IMR-90 (cell line): ENCODE measurements at regions not wholly inside any gene's neighbourhood (a gene's known extent, or its start where the extent isn't known, plus 50 kb on each side); places are given as distances from the start of the nearest gene placed in this dataset.

ENCODE experiments used
- ATAC-seq: fragments of 200-7000 bp; cut with Tn5 transposase; 2 replicates; pipeline ENCODE4 v1.9.1; 2020; ENCODE audit warnings: low read depth, mild to moderate bottlenecking, moderate library complexity
- BruUV-seq: library from RNA; stranded (reverse); fragments of 400-500 nt; replicated peaks from 2 replicates; lab custom pipeline; 2021; lab: Mats Ljungman, UMichigan
- CTCF ChIA-PET: fragments of 300-600 bp; formaldehyde crosslinking; extraction: SDS; loops from one replicate; lab custom pipeline; 2021; ENCODE audit warnings: antibody characterized with exemption; lab: Yijun Ruan, JAX
- POLR2A ChIA-PET: fragments of 300-600 bp; sonication (Branson Sonifier 250); formaldehyde crosslinking; loops from one replicate; lab custom pipeline; 2022; ENCODE audit warnings: antibody characterized with exemption; ENCODE audit not compliant: unreplicated experiment; lab: Charles Lee
- DNase-seq: peaks from one replicate; pipeline ENCODE4 v3.0.0; 2013
- H2AFZ ChIP-seq: replicated peaks from 2 replicates; pipeline ENCODE3; 2013; ENCODE audit warnings: low read length, mild to moderate bottlenecking; ENCODE audit not compliant: poor library complexity
- H2AK5ac ChIP-seq: 2 replicates; pipeline ENCODE4 v1.6.1; 2013; ENCODE audit warnings: low read depth, low read length, inconsistent platforms
- H2AK9ac ChIP-seq: replicated peaks from 2 replicates; pipeline ENCODE3; 2013; ENCODE audit warnings: mild to moderate bottlenecking, low read depth, low read length, moderate library complexity; ENCODE audit not compliant: poor library complexity
- H2BK120ac ChIP-seq: 2 replicates; pipeline ENCODE4 v1.6.1; 2013; ENCODE audit warnings: low read depth, low read length, inconsistent platforms
- H2BK15ac ChIP-seq: 3 replicates; pipeline ENCODE4 v1.6.1; 2013; ENCODE audit warnings: low read depth, low read length, inconsistent platforms
- H2BK20ac ChIP-seq: 2 replicates; pipeline ENCODE4 v1.6.1; 2013; ENCODE audit warnings: low read depth, mild to moderate bottlenecking, inconsistent platforms, low read length, moderate library complexity
- H2BK5ac ChIP-seq: 2 replicates; pipeline ENCODE4 v1.6.1; 2013; ENCODE audit warnings: mild to moderate bottlenecking, low read depth, low read length, inconsistent platforms; ENCODE audit not compliant: poor library complexity, severe bottlenecking
- H3K14ac ChIP-seq: replicated peaks from 2 replicates; pipeline ENCODE4 v1.6.1; 2013; ENCODE audit warnings: low read depth, low read length, inconsistent platforms
- H3K18ac ChIP-seq: 2 replicates; pipeline ENCODE4 v1.6.1; 2013; ENCODE audit warnings: low read depth, low read length, control low read depth
- H3K23ac ChIP-seq: 2 replicates; pipeline ENCODE4 v1.6.1; 2013; ENCODE audit warnings: low read depth, low read length, inconsistent platforms
- H3K27ac ChIP-seq: 2 replicates; pipeline ENCODE4 v1.5.1; 2013; ENCODE audit warnings: mild to moderate bottlenecking, control low read depth, low read length; ENCODE audit not compliant: insufficient read depth
- H3K27me3 ChIP-seq: 2 replicates; pipeline ENCODE4 v1.6.1; 2013; ENCODE audit warnings: low read length; ENCODE audit not compliant: control insufficient read depth, insufficient read depth
- H3K36me3 ChIP-seq: 2 replicates; pipeline ENCODE4 v1.6.1; 2013; ENCODE audit warnings: low read length, mixed read lengths; ENCODE audit not compliant: control insufficient read depth, insufficient read depth
- H3K4ac ChIP-seq: 2 replicates; pipeline ENCODE4 v1.6.1; 2013; ENCODE audit warnings: low read depth, low read length, inconsistent platforms
- H3K4me1 ChIP-seq: 2 replicates; pipeline ENCODE4 v1.6.1; 2013; ENCODE audit warnings: low read length, mixed read lengths; ENCODE audit not compliant: control insufficient read depth, insufficient read depth
- H3K4me2 ChIP-seq: 2 replicates; pipeline ENCODE4 v1.6.1; 2013; ENCODE audit warnings: low read depth, mild to moderate bottlenecking, control low read depth, low read length, moderate library complexity
- H3K4me3 ChIP-seq: 2 replicates; pipeline ENCODE4 v1.5.1; 2013; ENCODE audit warnings: low read depth, mild to moderate bottlenecking, control low read depth, low read length, moderate library complexity; ENCODE audit not compliant: insufficient read depth
- H3K56ac ChIP-seq: 2 replicates; pipeline ENCODE4 v1.6.1; 2013; ENCODE audit warnings: low read length, inconsistent platforms; ENCODE audit not compliant: insufficient read depth; ENCODE audit errors: extremely low read depth
- H3K79me1 ChIP-seq, 2 experiments: 2 replicates each; pipeline ENCODE4 v1.6.1; 2013; ENCODE audit warnings: low read length in 2 of 2, inconsistent platforms in 1 of 2, low read depth in 1 of 2
- H3K9ac ChIP-seq: 2 replicates; pipeline ENCODE4 v1.6.1; 2013; ENCODE audit warnings: low read depth, low read length, control low read depth
- H3K9me1 ChIP-seq: 2 replicates; pipeline ENCODE4 v1.6.1; 2013; ENCODE audit warnings: low read length, inconsistent platforms; ENCODE audit not compliant: insufficient read depth
- H3K9me3 ChIP-seq: 2 replicates; pipeline ENCODE4 v1.6.1; 2013; ENCODE audit warnings: low read length; ENCODE audit not compliant: control insufficient read depth, insufficient read depth
- H4K20me1 ChIP-seq: 2 replicates; pipeline ENCODE4 v1.6.1; 2013; ENCODE audit warnings: low read length, inconsistent platforms; ENCODE audit not compliant: insufficient read depth
- H4K5ac ChIP-seq: 2 replicates; pipeline ENCODE4 v1.6.1; 2013; ENCODE audit warnings: mild to moderate bottlenecking, low read depth, low read length, control low read depth
- H4K8ac ChIP-seq, 2 experiments: 2 replicates each; pipeline ENCODE4 v1.6.1; 2013; ENCODE audit warnings: low read depth in 2 of 2, low read length in 2 of 2, control low read depth in 1 of 2, inconsistent platforms in 1 of 2
- H4K91ac ChIP-seq: 2 replicates; pipeline ENCODE4 v1.6.1; 2013; ENCODE audit warnings: low read depth, low read length, inconsistent platforms; ENCODE audit not compliant: insufficient read depth
- BHLHE40 ChIP-seq: fragments of 150-350 bp; IDR thresholded peaks from 2 replicates; pipeline ENCODE4 v1.6.1; 2016; ENCODE audit warnings: mild to moderate bottlenecking, low read depth, low read length
- CEBPB ChIP-seq: IDR thresholded peaks from 2 replicates; pipeline ENCODE4 v1.6.1; 2012; ENCODE audit warnings: low read depth, low read length, improper control_type of control experiment
- CHD1 ChIP-seq: IDR thresholded peaks from 2 replicates; pipeline ENCODE4 v1.6.1; 2012; ENCODE audit warnings: low read depth, low read length, improper control_type of control experiment
- FOS ChIP-seq: fragments of 150-350 bp; IDR thresholded peaks from 2 replicates; pipeline ENCODE4 v1.6.1; 2016; ENCODE audit warnings: low read depth, low read length
- MAZ ChIP-seq: IDR thresholded peaks from 2 replicates; pipeline ENCODE4 v1.6.1; 2012; ENCODE audit warnings: low read depth, mild to moderate bottlenecking, low read length, improper control_type of control experiment, moderate library complexity, borderline replicate concordance
- MXI1 ChIP-seq: IDR thresholded peaks from 2 replicates; pipeline ENCODE4 v1.6.1; 2012; ENCODE audit warnings: low read depth, mild to moderate bottlenecking, low read length, moderate library complexity, borderline replicate concordance
- RAD21 ChIP-seq: IDR thresholded peaks from 2 replicates; pipeline ENCODE4 v1.6.1; 2012; ENCODE audit warnings: low read length, improper control_type of control experiment
- RCOR1 ChIP-seq: IDR thresholded peaks from 2 replicates; pipeline ENCODE4 v1.6.1; 2012; ENCODE audit warnings: mild to moderate bottlenecking, low read length, improper control_type of control experiment; ENCODE audit not compliant: insufficient replicate concordance
- SMC3 ChIP-seq: fragments of 150-350 bp; IDR thresholded peaks from 2 replicates; pipeline ENCODE4 v1.6.1; 2016; ENCODE audit warnings: low read depth, mild to moderate bottlenecking, antibody characterized with exemption, low read length, moderate library complexity
- WGBS, 2 experiments: methylation state at CpG; one replicate each; pipeline versions ENCODE4 v1.1.5 to v1.1.7; 2013; ENCODE audit warnings: missing lambda C conversion rate in 2 of 2; ENCODE audit not compliant: insufficient read length in 1 of 2; ENCODE audit errors: extremely low coverage in 2 of 2; 5-methylcytosine and 5-hydroxymethylcytosine counted together
- dilution Hi-C: fragments of 300-500 bp; cut with HindIII; formaldehyde crosslinking; loops from one replicate; pipeline ENCODE4 v1.14.3; 2018; ENCODE audit warnings: low sequenced_read_pairs; ENCODE audit not compliant: unreplicated experiment
- in situ Hi-C: fragments of 300-500 bp; cut with MboI; formaldehyde crosslinking; loops from 3 replicates; pipeline ENCODE4 v1.14.3; 2019; ENCODE audit warnings: low sequenced_read_pairs, inconsistent platforms, mixed read lengths
- intact Hi-C: fragments of 100-400 bp; cut with micrococcal nuclease; formaldehyde crosslinking; loops from 2 replicates; pipeline ENCODE4 v1.10.0; 2022
- TF ChIP-seq, protein P1 (sequence below): fragments of 150-350 bp; IDR thresholded peaks from 2 replicates; pipeline ENCODE4 v1.6.1; 2016; ENCODE audit warnings: low read depth, mild to moderate bottlenecking, low read length, moderate library complexity, borderline replicate concordance
- TF ChIP-seq, protein P2 (sequence below): fragments of 150-350 bp; IDR thresholded peaks from 2 replicates; pipeline ENCODE4 v1.6.1; 2017; ENCODE audit warnings: mild to moderate bottlenecking, antibody characterized with exemption, low read length, low read depth

GRCh38 chr5:167336161-167336560 lies 955.3 kb upstream of the WWC1 start:
- dilution Hi-C loops (no loop called here), intact Hi-C loops (no loop called here), in situ Hi-C loops (no loop called here)
- Histone ChIP-seq H3K18ac (no peak overlapping the region), H2BK120ac (no peak overlapping the region), H3K14ac (no peak overlapping the region), H3K9me1 (no peaks in the 10 kb centered on the region), H2AK5ac (no peak overlapping the region), H2BK5ac (no peak overlapping the region), H3K4me3 (no peak overlapping the region), H3K79me1 (no peaks in the 10 kb centered on the region), H3K4me2 (no peak overlapping the region), H3K4me1 (no peaks in the 10 kb centered on the region), H4K5ac (no peak overlapping the region), H2AK9ac (no peak overlapping the region), H3K36me3 (no peaks in the 10 kb centered on the region), H2AFZ (no peak overlapping the region), H3K9me3 (no peaks in the 10 kb centered on the region), H3K27ac (no peak overlapping the region), H3K9ac (no peak overlapping the region), H3K56ac (no peak overlapping the region), H4K8ac (no peak overlapping the region), H4K20me1 (no peaks in the 10 kb centered on the region), H3K23ac (no peak overlapping the region), H2BK20ac (no peak overlapping the region), H4K91ac (no peak overlapping the region), H3K27me3 (no peaks in the 10 kb centered on the region), H3K4ac (no peak overlapping the region), H2BK15ac (no peak overlapping the region)
- DNase-seq (no peak), ATAC-seq (no peak)
- WGBS, 2 experiments = no CpG with 5 or more reads among the region's 2 CpGs
- BruUV-seq = no TSS peak
- no peak for TF ChIP-seq BHLHE40
- TF ChIP-seq CHD1 = no peak
- no peak for TF ChIP-seq RAD21
- no peak for TF ChIP-seq FOS
- no peak for TF ChIP-seq MXI1
- TF ChIP-seq, protein P1, sequence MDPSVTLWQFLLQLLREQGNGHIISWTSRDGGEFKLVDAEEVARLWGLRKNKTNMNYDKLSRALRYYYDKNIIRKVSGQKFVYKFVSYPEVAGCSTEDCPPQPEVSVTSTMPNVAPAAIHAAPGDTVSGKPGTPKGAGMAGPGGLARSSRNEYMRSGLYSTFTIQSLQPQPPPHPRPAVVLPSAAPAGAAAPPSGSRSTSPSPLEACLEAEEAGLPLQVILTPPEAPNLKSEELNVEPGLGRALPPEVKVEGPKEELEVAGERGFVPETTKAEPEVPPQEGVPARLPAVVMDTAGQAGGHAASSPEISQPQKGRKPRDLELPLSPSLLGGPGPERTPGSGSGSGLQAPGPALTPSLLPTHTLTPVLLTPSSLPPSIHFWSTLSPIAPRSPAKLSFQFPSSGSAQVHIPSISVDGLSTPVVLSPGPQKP = no peak
- TF ChIP-seq, protein P2, sequence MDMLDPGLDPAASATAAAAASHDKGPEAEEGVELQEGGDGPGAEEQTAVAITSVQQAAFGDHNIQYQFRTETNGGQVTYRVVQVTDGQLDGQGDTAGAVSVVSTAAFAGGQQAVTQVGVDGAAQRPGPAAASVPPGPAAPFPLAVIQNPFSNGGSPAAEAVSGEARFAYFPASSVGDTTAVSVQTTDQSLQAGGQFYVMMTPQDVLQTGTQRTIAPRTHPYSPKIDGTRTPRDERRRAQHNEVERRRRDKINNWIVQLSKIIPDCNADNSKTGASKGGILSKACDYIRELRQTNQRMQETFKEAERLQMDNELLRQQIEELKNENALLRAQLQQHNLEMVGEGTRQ = no peak
- TF ChIP-seq MAZ = no peak
- no peak for TF ChIP-seq RCOR1
- TF ChIP-seq SMC3 = no peak
- TF ChIP-seq CEBPB = no peak
- POLR2A ChIA-PET = no interaction called here
- CTCF ChIA-PET = no interaction called here
